Peyer's patch (tissue), 4 donors: ENCODE measurements at regions not wholly inside any gene's neighbourhood (a gene's known extent, or its start where the extent isn't known, plus 50 kb on each side); places are given as distances from the start of the nearest gene placed in this dataset.

ENCODE experiments used
- DNase-seq, 3 donors: peaks; one replicate each; pipeline ENCODE4 v3.0.0-alpha.2; 2017 to 2019
- H3K27ac ChIP-seq, 4 donors: fragments of 200-600 bp; sonication (generic); one replicate each; pipeline ENCODE4 v1.5.1; 2016 to 2019
- H3K27me3 ChIP-seq, 2 donors: fragments of 200-600 bp; sonication (generic); one replicate each; pipeline ENCODE4 v1.5.1; 2019
- H3K36me3 ChIP-seq, 3 donors: fragments of 200-600 bp; sonication (generic); one replicate each; pipeline ENCODE4 v1.5.1; 2016 to 2019
- H3K4me1 ChIP-seq, 4 donors: fragments of 200-600 bp; sonication (generic); one replicate each; pipeline ENCODE4 v1.5.1; 2016 to 2019
- H3K4me3 ChIP-seq, 4 donors: fragments of 200-600 bp; sonication (generic); 1 replicate in 3 of 4; 2 replicates in 1 of 4; pipeline ENCODE4 v1.5.1; 2016 to 2019; ENCODE audit warnings: mild to moderate bottlenecking in 1 of 4
- H3K9me3 ChIP-seq, 4 donors: fragments of 200-600 bp; sonication (generic); one replicate each; pipeline ENCODE4 v1.5.1; 2016 to 2019; ENCODE audit warnings: mild to moderate bottlenecking in 1 of 4
- POLR2A ChIP-seq, 2 donors: fragments of 450-650 bp; IDR thresholded peaks; one replicate each; pipeline ENCODE4 v1.5.1; 2017; ENCODE audit warnings: antibody characterized with exemption in 2 of 2, mild to moderate bottlenecking in 2 of 2, moderate library complexity in 2 of 2
- TF ChIP-seq, protein P1 (sequence below), 6 experiments: fragments of 450-650 bp in 4 of 6; fragments of 200-600 bp in 2 of 6; sonication (generic) in 1 of 6; IDR thresholded peaks; one replicate each; pipeline ENCODE4 v1.5.1; 2017 to 2019; ENCODE audit warnings: antibody characterized with exemption in 6 of 6, mild to moderate bottlenecking in 3 of 6, moderate library complexity in 1 of 6

DNA sequence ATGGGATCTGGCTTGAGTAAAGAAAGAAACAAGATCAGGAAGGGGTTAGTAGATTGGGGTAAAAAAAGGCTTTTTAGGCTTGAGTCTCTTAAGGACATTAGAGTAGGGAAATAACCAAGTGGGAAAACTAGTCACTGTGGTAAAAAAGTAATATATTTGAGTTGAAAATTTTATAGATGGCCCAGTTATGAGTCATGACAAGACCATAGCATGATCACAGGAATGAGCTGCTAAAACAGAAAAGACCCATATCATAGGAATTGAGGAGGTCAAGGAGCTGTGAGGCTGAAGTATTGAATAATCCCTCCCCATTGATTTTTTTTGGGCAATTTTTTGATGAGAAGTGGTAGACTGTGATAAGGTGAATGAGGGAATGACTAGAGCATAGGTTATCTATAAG, 69.2 kb upstream of the TBC1D5 start:
- DNase-seq, result no peak
- Histone ChIP-seq H3K36me3 (no peaks in the 10 kb centered on the region), H3K4me1 (no peaks in the 10 kb centered on the region), H3K27ac (no peak overlapping the region), H3K27me3 (no peaks in the 10 kb centered on the region), H3K4me3 (no peak overlapping the region), H3K9me3 (no peaks in the 10 kb centered on the region)
- TF ChIP-seq, protein P1, sequence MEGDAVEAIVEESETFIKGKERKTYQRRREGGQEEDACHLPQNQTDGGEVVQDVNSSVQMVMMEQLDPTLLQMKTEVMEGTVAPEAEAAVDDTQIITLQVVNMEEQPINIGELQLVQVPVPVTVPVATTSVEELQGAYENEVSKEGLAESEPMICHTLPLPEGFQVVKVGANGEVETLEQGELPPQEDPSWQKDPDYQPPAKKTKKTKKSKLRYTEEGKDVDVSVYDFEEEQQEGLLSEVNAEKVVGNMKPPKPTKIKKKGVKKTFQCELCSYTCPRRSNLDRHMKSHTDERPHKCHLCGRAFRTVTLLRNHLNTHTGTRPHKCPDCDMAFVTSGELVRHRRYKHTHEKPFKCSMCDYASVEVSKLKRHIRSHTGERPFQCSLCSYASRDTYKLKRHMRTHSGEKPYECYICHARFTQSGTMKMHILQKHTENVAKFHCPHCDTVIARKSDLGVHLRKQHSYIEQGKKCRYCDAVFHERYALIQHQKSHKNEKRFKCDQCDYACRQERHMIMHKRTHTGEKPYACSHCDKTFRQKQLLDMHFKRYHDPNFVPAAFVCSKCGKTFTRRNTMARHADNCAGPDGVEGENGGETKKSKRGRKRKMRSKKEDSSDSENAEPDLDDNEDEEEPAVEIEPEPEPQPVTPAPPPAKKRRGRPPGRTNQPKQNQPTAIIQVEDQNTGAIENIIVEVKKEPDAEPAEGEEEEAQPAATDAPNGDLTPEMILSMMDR (IDR thresholded peaks at IDR 0.05), result no peak
- no peak for TF ChIP-seq POLR2A (IDR thresholded peaks at IDR 0.05)

DNA sequence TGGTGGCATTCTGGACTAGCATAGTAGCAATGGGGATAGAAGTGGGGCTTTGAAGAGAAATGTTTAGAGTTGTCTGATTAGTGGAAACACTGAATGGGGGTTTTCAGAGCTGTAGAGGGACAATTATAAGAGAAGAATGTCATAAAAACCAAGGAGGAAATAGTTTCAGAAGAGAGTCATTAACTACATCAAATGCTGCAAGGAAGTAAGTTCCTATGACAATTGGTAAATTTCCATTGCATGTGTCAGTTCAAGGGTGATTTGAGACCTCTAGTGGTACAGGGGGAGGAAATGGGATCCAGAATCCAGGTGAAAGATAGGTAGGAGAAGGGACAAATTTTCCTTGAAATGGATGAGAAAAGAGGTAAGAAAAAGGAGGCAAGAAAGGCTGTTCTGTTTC, 68.3 kb upstream of the TBC1D5 start:
- TF ChIP-seq, protein P1 (IDR thresholded peaks at IDR 0.05), result peak in 4 of 6 experiments; percentile 8 to 44 (median 28)
- TF ChIP-seq POLR2A (IDR thresholded peaks at IDR 0.05), result no peak
- no peak overlapping the region for H3K4me3 ChIP-seq
- no peak for DNase-seq

DNA sequence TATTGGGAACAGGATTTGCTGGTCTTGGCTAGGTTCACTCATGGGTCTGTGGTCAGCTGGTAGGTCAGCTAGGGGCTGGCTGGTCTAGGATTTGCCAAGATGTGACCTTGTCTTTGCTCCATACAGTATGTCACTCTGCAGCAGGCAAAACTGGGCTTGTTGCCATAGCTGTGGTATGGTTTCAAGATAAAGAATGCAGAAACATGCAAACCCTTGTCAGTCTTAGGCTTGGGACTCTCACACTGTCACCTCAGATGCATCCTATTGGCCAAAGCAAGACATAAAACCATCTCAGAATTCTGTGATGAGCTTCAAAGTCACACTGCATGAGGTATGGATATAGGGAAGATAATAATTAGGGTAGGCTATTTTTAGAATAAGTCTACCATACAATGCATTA, 66.6 kb upstream of the TBC1D5 start:
- Histone ChIP-seq H3K27ac (no peak overlapping the region), H3K36me3 (no peaks in the 10 kb centered on the region), H3K4me1 (no peaks in the 10 kb centered on the region), H3K4me3 (no peak overlapping the region), H3K9me3 (no peaks in the 10 kb centered on the region), H3K27me3 (no peaks in the 10 kb centered on the region)
- no peak for DNase-seq
- no peak for TF ChIP-seq POLR2A (IDR thresholded peaks at IDR 0.05)
- TF ChIP-seq, protein P1 (IDR thresholded peaks at IDR 0.05), result no peak

More for the DNA sequence above, 68.3 kb upstream of the TBC1D5 start:
- Histone ChIP-seq H3K36me3 (no peaks in the 10 kb centered on the region), H3K27ac (no peak overlapping the region), H3K9me3 (no peaks in the 10 kb centered on the region), H3K4me1 (no peaks in the 10 kb centered on the region), H3K27me3 (no peaks in the 10 kb centered on the region)

DNA sequence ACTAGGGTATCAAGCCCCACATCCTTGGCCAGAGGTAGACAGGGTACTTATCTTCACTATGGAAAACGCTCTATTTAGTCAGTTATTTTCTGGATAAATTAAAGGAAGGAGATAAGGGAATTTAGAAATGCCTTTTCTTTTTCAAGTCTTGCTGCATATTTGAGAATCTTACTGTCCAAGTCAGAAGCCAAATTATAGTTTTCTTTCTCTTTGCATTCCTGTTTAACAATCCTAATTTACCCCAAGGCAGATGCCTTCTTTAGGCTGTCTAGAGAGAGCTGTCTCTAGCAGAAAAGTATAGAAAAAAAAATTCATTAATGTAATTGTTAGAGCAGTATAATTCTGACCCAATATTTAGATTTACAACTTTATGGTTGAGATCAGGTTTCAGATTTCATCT, 64.4 kb upstream of the TBC1D5 start:
- no peaks in the 10 kb centered on the region for H3K27me3 ChIP-seq
- no peak for DNase-seq
- H3K4me3 ChIP-seq, result no peak overlapping the region
- TF ChIP-seq POLR2A (IDR thresholded peaks at IDR 0.05), result no peak
- TF ChIP-seq, protein P1 (IDR thresholded peaks at IDR 0.05), result no peak
- no peak overlapping the region for H3K27ac ChIP-seq
- no peaks in the 10 kb centered on the region for H3K9me3 ChIP-seq
- H3K4me1 ChIP-seq, result no peaks in the 10 kb centered on the region
- no peaks in the 10 kb centered on the region for H3K36me3 ChIP-seq

- H3K4me3 ChIP-seq, result no peak overlapping the region
- no peaks in the 10 kb centered on the region for H3K4me1 ChIP-seq
- TF ChIP-seq, protein P1 (IDR thresholded peaks at IDR 0.05), result no peak
- no peak for TF ChIP-seq POLR2A (IDR thresholded peaks at IDR 0.05)
- no peaks in the 10 kb centered on the region for H3K27me3 ChIP-seq
- no peak overlapping the region for H3K27ac ChIP-seq
- H3K9me3 ChIP-seq, result no peaks in the 10 kb centered on the region
- H3K36me3 ChIP-seq, result no peaks in the 10 kb centered on the region
- no peak for DNase-seq
Measured at GRCh38 chr3:17806201-17806600, 63.8 kb upstream of the TBC1D5 start.

DNA sequence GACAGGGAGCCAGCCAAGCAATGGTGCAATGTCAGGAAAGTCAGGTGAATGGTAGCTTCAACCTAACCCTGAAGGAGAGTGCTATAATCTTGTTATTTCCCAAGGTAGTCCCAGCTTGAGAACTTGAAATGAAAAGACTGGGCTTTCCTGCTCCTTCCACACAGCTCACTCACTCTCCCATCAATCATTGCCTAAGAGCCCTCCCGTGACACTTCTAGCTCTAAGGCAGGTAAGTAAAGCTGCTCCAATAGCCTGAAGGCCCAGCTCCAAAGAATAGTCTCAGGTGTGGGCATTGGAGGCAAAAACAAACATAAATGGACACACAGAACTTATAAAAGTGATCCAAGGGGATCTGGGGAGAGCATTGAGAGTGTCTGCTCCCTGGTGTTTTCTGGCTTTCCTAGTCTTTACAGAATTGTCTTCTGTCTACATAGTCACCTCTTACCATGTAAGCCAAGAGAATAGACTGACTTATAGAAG, 63.1 kb upstream of the TBC1D5 start:
- Histone ChIP-seq H3K4me3 (no peak overlapping the region), H3K4me1 (no peaks in the 10 kb centered on the region), H3K9me3 (no peaks in the 10 kb centered on the region), H3K27ac (no peak overlapping the region), H3K36me3 (no peaks in the 10 kb centered on the region), H3K27me3 (no peaks in the 10 kb centered on the region)
- no peak for TF ChIP-seq POLR2A (IDR thresholded peaks at IDR 0.05)
- TF ChIP-seq, protein P1 (IDR thresholded peaks at IDR 0.05), result no peak
- no peak for DNase-seq
